Activated gamma-delta T cell (primary cell): ENCODE measurements at regions not wholly inside any gene's neighbourhood (a gene's known extent, or its start where the extent isn't known, plus 50 kb on each side); places are given as distances from the start of the nearest gene placed in this dataset.
"Not testable (repeated sequence)": the region's sequence is repeated elsewhere in the genome, so short reads cannot be mapped to it uniquely, and the experiment has no call there.

ENCODE experiments used
- DNase-seq: peaks from one replicate; lab custom pipeline; 2025; lab: John Stamatoyannopoulos, UW

DNA sequence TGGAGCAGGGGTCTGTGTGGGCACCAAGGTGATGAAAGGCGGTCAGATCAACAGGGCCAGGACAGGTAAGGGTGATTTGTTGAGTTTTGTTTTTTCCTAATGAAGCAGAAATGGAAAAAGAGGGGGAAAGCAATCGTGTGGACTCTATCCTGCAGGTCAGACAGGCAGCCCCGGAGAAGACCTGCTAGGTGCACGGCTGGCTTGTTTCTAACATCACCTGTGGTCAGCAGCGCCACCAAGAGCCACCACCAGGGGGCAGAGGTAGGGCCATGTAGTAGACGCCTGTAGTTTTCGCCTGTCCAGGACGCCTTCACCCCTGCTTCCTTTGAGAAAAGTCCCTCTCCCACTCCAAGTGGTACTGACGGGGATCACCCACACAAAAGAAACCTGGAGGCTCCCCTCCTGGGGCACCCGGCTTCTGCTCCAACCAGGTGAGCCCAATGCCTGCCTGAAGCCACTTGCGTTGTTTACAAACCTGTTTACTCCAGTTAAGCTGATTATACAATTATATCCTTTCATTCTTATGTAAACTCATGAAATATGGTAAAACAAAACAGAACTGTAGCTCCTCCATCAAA is 54.2 kb upstream of the SEC14L1 start:
- peak; percentile 45 for DNase-seq

DNA sequence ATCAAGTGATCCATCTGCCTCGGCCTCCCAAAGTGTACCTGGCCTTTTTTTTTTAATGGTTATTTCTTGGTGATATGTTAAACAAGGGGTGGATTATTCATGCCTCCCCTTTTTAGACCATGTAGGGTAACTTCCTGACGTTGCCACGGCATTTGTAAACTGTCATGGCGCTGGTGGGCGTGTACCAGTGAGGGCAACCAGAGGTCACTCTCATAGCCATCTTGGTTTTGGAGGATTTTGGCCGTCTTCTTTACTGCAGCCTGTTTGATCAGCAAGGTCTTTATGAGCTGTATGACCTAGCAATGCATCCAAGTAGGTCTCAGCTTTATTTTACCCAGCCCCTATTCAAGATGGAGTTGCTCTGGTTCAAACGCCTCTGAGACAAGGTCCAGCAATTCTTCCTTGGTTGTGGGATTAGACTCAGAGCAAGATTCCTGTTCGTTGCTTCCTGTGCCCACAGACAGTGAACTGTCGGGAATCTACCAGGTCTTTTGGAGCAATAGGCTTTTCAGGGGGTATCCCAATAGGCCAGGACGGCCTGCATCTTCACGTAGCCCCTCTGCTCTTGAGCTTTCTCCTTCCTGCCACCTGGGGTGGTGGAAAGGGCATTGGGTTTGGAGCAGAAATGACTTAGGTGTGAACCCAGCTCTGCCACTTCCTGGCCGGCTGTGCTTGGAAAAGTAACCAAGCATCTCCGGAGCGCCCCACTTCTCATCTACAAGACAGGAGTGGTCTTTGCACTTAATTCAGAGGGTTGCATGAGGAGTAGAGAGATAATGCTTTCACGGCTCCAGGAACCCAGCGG is 52.9 kb upstream of the SEC14L1 start:
- DNase-seq = no peak

DNA sequence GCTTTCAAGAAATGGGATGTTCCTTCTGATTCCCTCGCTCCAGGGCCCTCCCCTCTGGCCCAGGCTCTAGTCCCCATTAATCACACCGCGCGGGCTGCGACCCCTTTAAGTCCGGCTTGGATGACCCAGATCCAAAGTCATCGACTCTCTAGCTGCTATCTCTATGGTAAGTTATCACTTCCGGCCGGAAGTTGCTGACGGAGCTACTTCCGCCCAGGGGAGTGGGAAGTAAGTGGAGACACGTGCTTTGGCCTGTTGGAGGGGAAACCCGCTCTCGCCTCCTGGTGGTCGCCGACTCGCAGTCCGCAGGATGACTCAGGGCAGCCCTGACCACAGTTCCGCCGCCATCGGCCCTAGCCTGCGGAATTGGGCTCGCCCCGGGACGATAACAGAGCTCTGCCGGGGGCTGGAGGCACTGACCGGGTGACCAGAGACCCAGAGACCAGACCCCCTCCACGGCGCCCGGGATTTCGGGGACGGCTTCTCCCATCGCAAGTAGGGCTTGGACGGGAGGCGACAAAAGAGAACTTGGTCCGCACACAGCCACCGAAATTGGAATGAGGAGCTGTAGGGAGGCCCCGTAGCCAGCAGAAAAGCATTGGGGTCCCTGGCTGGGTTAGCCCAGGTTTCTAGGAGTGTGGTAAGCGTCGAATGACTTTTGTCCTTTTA is 52.2 kb upstream of the SEC14L1 start:
- peak; percentile 66 for DNase-seq

DNA sequence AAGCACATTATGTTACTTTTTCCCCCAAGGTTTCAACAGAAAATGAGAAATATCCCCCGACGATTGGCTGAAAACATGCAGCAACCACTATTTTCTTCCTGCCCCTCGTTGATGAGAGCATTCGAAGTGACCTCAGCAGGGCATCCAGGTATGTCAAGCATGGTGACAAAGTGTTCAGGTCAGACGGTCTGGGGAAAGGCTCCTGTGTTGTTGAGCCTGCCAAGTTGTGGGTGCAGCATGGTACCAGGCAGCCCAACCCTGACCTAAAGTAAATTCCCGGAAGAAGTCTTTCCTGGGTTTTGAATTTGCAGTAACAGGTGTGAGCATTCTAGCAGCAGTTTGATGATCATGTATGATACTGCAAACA is 51.7 kb upstream of the SEC14L1 start:
- DNase-seq = no peak

DNA sequence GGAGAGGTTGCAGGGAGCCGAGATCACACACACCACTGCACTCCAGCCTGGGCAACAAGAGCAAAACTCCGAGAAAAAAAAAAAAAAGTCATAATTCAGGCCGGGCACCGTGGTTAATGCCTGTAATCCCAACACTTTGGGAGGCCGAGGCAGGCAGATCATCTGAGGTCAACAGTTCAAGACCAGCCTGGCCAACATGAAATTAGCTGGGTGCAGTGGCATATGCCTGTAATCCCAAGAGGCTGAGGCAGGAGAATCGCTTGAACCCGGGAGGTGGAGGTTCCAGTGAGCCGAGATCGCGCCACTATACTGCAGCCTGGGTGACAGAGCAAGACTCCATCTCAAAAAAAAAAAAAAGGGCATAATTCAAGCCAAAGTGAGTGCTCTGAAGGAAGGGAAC is 50.8 kb upstream of the SEC14L1 start:
- DNase-seq = not testable (repeated sequence)

DNA sequence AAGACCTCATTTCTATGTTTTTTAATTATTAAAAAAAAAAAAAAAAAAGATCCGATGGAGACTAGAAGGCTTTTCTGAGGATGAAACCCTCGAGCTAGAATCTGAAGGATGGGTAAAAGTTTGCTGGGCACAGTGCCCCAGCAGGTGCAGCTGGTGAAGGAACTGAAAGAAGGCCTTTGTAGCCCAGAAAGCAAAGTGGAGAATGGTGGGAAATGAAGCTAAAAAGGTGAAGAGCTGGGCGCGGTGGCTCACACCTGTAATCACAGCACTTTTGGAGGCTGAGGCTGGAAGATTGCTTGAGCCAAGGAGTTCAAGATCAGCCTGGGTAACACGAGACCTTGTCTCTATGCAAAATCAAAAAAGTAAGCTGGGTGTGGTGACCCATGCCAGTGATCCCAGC is 50.3 kb upstream of the SEC14L1 start:
- no peak for DNase-seq
